Putamen (tissue), 1 donor: ENCODE measurements at regions not wholly inside any gene's neighbourhood (a gene's known extent, or its start where the extent isn't known, plus 50 kb on each side); places are given as distances from the start of the nearest gene placed in this dataset.
"Not testable (repeated sequence)": the region's sequence is repeated elsewhere in the genome, so short reads cannot be mapped to it uniquely, and the experiment has no call there.

ENCODE experiments used
- DNase-seq: peaks from one replicate; pipeline ENCODE4 v3.0.0-alpha.2; 2016; ENCODE audit warnings: low spot score

- peak; percentile 58 for DNase-seq
Observed at GRCh38 chr16:87132361-87133014, 184.7 kb downstream of the C16orf95 start.

- no peak for DNase-seq
Observed at GRCh38 chr16:87133112-87133850, 183.9 kb downstream of the C16orf95 start.

GRCh38 chr16:87133966-87134627, 183.1 kb downstream of the C16orf95 start:
- DNase-seq: no peak

DNA sequence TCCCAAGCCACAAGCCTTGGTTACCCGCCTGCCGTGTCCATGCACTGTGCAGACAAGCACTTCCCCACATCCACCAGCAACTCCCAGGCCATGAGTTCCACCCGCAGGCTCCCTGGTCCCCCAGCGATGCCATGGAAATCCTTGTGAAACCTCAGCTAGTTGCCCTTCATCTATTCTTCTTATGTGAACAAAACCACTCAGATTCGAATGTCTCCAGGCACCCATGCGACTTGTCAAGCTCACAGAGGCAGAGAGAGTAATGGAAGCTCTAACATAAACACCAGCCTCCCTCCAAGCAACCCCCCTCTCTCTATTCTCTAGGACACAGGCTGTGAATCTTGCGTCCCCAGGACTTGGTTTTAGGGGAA, 182.6 kb downstream of the C16orf95 start:
- no peak for DNase-seq

DNA sequence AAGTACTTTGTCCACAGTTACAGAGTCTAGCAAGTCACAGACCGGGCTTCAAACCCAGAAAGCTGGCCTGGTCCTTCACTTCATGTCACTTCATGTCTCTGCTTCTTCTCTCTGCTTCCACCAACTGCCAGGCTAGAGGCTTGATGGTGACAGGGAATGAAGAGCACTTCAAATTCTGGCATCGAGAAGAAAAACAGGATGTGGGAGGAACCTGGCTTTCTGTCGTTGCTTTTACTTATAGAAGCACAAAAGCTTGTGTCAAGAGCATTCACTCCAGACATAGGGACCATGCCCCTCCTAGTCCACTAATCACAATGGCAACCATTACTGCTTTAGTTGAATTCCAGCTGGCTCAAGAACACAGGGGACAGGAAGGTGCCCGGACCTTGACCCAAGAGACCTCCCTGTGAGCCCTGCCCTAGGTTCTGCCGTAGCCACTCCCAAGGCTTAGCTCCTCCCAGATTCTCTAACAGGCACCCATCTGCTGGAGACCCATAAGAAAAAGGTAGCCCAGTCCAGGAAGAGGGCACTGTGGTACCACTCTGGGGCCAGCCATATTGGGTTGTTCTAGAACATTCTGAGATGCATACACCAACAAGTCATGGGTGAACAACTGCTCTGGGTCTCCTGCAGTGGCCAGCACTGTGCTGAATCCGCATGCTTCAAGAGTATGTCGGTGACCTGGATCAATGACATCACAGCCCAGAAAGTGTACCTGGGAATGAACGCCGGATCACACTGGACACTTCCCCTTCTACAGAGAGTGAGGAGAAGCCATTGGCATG, 181.8 kb downstream of the C16orf95 start:
- DNase-seq: no peak

DNA sequence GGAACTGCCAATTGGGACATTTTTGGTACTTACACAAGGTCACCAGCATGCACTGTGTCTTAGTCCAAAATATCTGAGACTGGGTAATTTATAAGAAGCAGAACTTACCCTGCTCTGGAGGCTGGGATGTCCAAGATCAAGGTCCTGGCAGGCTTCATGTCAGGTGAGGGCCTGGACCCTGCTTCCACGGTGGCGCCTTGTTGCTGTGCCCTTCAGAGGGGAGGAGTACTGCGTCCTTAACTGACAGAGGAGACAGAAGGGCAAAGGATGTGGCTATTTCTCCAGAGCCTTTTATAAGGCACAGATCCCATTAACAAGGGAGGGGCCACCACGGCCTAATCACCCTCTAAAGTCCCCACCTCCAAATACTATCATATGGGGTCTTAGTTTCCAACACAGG, 178.9 kb downstream of the C16orf95 start:
- DNase-seq: no peak

DNA sequence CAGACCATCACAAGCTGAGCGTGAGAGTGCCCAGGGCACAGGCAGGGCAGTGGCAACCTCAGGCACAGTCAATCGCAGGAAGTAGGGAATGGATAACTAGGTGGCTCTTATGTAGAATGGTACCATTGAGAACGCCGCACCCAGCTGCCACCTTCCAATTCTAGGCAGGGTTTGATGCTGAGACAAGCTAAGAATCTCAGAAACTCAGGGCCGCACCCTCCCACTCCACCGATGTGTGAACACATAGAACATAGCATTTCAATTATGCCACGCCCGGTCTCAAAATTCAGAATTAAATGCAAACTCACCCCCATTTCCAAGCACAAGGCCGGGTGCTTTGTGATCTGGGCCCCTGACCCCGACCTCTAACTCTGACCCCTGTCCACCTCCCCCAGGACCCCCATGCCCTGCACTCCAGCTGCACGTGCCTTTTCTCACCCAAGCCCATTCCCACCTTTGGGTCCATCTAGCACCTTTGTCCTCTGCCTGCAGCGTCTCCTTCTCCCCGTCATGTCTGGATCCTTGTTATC, 178.4 kb downstream of the C16orf95 start:
- no peak for DNase-seq

DNA sequence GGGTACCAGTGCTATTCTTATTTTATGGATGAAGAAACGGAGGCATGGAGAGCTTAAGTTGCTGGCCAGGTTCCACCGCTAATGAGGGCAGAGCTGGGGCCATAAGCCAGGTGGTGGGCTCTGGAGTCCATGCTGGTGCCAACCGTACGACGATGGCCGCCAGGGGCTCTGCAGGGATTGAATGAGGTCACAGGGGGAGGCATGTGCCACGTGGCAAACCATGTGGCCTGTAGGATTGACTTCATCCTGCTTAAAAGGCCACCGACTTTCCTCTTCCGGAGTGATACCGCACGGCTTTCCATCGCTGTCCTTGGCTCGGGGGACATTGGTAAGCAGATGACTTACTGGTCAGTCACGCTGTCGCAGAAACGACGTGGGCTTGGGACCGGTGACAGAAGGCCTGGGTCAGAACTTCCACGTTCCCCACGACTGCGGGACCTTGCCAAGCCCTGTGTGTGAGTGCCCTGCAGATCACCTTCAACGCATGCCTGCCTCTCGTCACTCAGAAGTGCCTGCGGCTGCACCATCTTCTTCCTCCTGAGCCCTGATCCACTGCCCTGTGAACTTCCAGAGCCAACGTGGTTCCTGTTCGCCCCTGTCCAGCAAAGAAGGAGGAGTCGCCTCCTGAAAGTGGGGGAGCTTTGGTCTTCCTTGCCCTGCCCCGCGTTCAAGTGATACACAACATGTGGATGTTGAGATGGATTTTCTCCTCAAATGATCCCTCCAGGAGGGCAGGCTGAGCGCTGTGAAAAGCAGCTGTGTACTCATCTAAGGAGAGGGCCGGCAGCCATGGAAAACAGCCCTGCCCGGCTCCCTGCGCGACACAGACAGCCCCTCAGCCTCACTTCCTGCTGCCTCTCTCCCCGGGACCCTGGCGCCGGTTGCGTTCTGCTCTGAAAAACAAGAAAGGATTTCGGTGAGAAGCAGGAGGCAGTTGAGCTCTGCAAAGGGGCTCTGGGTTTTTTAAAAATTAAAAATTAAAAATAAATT, 176.7 kb downstream of the C16orf95 start:
- DNase-seq: no peak

- no peak for DNase-seq
Observed at GRCh38 chr16:87141402-87141801, 175.8 kb downstream of the C16orf95 start.

DNA sequence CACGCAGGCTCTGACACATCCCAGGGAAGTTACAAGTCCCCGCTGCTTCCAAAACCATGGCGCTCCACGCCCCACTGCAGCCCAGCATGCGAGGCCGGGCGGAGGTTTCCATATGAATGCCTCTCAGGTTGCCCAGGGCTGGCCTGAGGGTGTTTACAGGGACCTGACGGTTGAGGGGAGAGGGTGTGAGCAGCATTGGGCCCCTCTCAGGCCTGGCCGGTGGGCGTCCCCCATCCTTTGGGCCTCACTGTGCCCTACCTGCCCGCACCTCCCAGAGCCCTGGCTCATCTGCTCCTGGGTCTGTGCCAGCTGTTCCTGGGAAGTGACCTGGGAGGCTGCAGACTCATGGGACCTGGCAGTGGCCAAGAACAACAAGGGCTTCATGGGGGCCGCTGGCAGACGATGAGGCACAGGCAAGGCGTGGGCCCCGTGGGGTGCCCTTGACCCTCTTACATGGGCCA, 173.5 kb downstream of the C16orf95 start:
- no peak for DNase-seq

DNA sequence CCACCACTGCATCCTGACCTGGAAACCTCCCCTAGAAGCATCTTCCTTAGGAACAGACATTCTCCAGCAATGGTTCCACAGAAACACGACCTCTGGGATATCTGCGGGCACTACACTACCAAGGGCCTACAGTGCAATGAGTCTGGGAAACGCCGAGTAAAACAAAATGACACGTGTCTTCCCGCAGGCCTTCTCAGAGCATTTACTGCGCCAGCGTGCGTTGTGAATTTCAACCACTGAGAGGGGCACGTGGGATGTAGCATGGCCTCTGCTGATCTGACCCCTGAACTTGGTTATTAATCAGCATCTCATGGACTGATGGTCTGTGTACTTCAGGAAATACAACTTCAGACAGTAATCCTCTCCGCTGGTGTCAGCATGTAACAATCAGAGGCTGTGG, 173.0 kb downstream of the C16orf95 start:
- no peak for DNase-seq

GRCh38 chr16:87145181-87146176, 171.7 kb downstream of the C16orf95 start:
- DNase-seq: no peak

DNA sequence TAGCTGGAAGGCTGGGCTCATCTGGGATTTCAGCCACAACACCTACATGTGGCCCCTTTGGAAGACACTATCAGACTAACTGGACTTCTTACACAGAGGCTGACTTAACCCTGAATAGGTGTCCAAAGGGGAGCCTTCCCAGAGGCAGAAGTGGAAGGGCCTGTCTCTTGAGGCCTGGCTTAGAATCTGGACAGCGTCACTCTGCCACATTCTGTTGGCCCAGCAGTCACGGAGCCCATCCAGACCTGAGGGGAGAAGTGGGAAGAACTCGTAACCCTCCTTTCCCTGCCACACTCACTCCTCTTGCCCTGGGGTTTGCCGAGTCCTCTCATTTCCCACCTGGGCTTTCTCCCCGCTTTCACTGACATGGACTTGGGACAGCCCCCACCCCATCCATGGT, 170.5 kb downstream of the C16orf95 start:
- no peak for DNase-seq

DNA sequence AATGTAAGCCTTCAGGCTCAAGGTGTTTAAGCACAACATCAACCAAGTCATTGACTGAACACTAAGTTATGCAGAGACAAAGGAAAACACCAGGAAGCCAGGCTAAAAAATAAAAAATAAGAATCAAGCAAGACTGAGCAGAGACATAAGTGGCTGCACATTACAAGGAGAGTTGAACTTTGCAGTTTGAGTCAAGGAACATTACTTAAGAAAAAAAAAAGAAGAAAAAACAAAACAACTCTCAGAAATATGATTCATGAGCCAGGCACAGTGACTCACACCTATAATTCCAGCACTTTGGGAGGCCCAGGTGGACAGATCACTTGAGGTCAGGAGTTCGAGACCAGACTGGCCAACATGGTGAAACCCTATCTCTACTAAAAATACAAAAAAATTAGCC, 168.1 kb downstream of the C16orf95 start:
- no peak for DNase-seq

GRCh38 chr16:87150262-87150661, 166.9 kb downstream of the C16orf95 start:
- DNase-seq: no peak

- no peak for DNase-seq
Observed at GRCh38 chr16:87150681-87151280, 166.4 kb downstream of the C16orf95 start.

GRCh38 chr16:87152221-87152755, 164.9 kb downstream of the C16orf95 start:
- DNase-seq: no peak

DNA sequence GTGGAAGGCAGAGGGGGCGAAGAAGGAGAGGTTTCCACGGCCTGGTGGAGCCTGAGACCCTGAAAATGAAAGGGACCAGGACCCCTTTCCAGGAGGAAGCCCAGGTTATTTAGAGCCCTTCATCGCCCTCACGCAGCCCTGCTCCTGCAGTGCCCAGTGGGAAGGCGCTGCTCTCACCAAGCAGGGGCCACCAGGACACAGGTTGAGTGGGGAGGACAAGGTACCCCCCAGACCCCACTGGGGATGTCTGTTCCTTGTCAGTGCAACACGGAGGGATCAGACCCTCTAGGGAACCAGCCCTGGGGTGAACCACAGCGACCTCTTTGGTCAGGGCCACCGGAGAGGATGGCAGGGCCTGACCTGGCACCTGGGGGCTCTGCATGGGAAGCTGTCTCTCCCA, 163.9 kb downstream of the C16orf95 start:
- DNase-seq: no peak

DNA sequence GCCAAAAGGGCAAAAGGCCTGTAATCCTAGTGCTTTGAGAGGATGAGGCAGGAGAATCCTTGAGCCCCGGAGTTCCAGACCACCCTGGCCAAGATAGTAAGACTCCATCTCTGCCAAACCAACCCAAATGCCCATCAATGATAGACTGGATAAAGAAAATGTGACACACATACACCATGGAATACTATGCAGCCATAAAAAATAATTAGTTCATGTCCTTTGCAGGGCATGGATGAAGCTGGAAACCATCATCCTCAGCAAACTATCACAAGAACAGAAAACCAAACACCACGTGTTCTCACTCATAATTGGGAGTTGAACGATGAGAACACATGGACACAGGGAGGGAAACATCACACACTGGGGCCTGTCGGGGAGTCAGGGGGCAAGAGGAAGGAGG, 161.9 kb downstream of the C16orf95 start:
- not testable (repeated sequence) for DNase-seq
